D341Med (cell line): ENCODE measurements at regions not wholly inside any gene's neighbourhood (a gene's known extent, or its start where the extent isn't known, plus 50 kb on each side); places are given as distances from the start of the nearest gene placed in this dataset.
A peak's percentile ranks its signal among the peaks of the same experiment; 100 is the strongest.
"Not testable (repeated sequence)": the region's sequence is repeated elsewhere in the genome, so short reads cannot be mapped to it uniquely, and the experiment has no call there.

Source experiments
- DNase-seq: peaks from one replicate; pipeline ENCODE4 v3.0.0; 2012; ENCODE audit warnings: low spot score

GRCh38 chr5:18244309-18244708 lies 610.0 kb downstream of the TAF11L14 start:
- DNase-seq: no peak

GRCh38 chr5:18252559-18252958 lies 618.3 kb downstream of the TAF11L14 start:
- no peak for DNase-seq

DNA sequence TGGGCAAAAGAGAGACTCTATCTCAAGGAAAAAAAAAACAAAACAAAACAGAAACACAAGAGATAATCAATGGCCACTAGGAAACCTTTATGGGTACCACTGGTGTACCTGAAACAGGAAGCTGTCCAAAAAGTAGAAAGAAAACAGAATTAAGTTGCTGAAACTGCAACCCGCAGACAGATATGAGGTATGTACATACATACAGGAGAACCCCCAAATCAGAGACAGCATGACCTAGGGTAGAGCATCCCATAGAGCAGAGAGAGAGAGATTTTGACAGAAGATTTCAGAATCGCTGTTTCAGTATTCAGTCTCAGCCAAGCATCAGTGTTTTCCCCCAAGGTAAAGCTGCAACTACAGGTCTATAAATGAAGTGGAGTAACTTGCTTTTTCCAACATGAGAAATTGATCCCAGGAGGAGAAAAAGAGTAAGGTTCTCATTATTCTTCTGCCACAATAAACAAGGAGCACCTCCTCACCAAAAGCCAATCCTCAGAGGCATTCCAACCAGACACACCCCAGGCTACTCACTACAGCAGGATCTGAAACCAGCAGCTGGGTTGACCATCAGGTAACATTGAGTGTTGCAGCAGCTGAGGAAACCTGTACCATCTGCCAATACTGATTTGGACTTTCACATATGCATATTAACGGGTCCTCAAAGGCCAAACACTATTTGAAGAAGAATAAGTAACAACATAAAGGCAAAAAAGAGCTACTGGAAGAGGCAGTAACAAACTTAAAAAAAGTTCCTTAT lies 630.0 kb downstream of the TAF11L14 start:
- no peak for DNase-seq

DNA sequence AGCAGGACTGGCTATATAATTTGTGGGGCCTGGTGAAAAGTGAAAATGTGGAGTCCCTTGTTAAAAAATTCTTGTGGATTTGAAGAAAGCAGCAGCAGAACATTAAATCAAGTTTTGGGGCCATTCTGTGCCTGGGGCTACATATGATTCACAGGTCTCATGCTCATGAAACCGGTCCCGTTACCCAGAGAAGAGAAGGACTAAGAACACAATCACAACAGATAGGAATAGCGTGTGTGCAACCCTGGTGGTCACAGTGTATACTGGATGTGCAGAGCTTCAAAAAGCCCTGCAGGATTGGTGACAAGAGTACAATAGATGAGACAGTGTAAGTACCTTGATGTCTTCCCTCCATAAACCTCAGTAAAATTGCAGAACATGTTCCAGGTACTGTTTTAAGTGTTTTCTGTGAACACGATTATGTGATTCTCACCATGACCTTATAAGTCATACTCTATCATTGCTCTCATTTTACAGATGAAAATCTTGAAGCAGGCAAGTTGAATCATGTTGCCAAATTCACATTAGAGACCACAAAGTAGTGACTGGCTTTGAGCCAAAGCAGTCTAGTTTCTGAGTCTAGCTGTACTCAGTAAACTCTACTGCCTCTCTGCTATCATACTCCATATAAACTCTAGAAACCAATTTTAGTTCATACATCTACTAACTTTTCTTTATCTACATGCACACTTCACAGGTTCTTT lies 636.5 kb downstream of the TAF11L14 start:
- DNase-seq: no peak

DNA sequence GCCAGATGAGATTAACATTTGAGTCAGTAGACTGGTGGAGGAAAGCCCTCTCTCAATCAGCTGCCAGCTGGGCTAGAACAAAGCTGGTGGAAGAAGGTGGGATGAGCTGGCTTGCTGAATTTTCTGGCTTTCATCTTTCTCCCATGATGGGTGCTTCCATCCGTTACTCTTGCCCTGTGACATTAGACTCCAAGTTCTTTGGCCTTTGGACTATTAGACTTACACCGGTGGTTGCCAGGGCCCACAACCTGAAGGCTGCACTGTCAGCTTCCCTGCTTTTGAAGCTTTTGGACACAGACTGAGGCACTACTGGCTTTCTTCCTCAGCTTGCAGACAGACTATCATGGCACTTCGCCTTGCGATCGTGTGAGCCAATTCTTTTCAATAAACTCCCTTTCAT lies 642.7 kb downstream of the TAF11L14 start:
- no peak for DNase-seq

DNA sequence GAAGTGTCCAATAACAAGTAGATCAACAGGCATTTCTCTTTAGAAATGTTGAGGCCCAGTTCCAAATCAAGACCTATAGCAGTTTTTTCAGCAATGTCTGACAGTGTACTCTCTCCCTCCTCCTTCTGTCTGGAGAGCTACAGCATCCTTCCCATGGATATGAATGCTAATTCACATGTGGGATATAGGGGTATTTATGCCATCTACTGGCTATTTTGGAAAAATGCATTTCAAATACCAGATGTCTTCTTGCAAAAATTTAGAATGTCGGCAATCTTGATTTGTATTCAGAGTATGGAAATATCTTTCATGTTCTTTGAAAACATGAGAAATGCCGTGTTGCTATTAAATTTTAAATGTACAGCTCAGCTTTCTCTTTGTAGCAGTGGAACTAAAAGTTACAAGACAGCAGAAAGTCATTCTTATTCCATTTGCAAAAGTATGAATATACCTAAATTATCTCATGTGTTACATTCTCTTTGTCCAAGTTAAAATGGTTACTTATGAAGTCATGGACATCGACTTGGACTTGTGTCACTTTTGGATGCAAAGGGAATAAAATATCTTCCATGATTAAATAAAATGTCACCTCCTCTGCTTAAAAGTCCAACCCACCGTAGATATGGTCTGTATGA lies 647.8 kb downstream of the TAF11L14 start:
- peak; percentile 54 for DNase-seq

- DNase-seq: no peak
Measured at GRCh38 chr5:18285257-18285656, 651.0 kb downstream of the TAF11L14 start.

DNA sequence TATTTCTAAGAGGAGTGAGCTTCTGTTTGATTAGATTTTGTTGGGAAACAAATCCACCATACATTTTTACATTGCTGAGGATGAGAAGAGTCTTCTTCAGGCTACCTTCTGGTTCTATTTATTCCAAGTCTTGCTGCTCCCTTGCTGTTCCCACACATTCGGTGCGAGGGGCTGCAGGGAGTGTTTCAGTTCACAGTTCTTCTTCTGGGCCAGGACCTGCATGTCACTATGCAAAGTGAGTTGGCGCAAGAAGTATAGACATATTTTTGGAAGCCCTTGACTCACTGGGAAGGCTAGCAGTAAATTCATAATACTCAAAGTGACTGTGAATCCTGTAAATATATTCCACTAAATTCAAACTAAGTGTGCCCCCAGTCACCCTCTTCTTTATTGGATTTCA lies 657.9 kb downstream of the TAF11L14 start:
- DNase-seq: no peak

- DNase-seq: not testable (repeated sequence)
Measured at GRCh38 chr5:18295696-18296095, 661.4 kb downstream of the TAF11L14 start.

DNA sequence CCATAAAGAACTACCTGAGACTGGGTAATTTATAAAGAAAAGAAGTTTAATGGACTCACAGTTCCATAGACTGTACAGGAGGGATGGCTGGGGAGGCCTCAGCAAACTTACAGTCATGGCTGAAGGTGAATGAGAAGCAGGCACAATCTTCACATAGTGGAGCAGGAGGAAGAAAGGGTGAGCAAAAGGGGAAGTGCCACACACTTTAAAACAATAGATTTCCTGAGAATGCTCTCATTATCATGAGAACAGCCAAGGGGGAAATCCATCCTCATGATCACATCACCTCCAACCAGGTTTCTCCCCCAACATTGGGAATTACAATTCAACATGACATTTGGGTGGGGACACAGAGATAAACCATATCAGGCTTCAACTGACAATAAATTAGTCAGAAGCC lies 664.9 kb downstream of the TAF11L14 start:
- no peak for DNase-seq

GRCh38 chr5:18305288-18305924 lies 671.1 kb downstream of the TAF11L14 start:
- peak; percentile 50 for DNase-seq

DNA sequence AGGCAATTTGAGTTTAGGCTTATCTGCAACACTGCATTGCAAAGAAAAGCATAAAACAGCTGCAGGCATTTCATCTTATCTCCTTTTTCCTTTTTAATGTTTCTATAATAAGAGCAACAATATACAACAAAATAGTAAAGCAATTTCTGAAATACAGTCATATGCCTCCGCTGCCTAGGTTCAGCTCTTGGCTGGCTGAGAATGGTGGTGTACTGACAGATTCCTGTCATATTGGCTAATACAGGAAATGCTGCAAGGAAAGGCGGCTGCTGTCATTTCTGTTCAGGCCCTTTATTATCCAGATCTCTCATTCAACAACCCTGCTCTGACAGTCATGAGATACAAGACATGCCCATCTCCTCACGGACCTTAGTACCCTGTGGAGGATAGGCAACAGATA lies 677.0 kb downstream of the TAF11L14 start:
- DNase-seq: no peak

DNA sequence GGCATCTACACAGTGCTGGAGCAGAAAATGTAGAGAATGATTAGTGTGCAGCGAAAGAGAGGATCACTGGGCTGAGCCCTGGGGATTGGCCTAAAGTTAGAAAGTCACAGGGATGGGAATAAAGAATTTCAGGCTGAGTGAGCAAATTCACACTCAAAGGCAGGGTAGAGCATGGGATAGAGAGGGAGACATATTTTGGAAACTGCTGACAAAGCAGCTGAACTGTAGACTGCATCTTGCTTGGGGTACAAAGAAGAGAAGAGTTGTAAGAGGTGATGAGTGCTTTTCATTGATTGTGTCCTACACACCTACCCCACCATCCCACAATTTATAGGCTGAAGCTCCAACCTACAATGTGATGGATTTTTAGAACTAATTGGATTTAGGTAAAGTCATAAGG lies 677.8 kb downstream of the TAF11L14 start:
- no peak for DNase-seq

- no peak for DNase-seq
Measured at GRCh38 chr5:18314192-18314778, 680.0 kb downstream of the TAF11L14 start.

DNA sequence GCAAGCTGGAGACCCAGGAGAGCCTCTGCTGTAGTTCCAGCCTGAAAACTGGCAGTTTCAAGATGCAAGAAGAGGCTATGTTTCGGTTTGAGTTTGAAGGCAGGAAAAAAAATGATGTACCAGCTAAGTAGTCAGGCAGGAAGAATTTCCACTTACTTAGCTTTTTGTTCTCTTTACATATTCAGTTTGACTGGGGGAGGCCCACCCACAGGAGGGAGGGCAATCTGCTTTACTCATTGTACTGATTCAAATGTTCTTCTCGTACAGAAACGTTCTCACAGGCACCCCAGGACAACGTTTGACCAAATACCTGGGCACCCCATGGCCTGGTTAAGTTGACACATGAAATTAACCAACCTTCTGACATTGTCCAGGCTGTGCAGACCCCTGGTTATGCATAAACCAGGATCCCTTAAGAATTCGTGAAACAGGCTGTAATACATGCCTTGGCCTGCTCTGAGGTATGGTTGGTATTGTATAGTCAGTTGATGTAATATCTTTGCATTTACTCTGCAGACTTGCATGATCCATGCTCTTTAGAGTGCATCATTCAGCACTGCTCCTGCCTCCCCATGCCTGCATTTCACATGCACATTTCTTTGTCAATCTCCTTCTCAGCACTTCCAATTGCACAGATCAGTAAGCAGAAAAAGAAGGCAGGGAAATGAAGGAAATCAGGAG lies 687.1 kb downstream of the TAF11L14 start:
- no peak for DNase-seq

DNA sequence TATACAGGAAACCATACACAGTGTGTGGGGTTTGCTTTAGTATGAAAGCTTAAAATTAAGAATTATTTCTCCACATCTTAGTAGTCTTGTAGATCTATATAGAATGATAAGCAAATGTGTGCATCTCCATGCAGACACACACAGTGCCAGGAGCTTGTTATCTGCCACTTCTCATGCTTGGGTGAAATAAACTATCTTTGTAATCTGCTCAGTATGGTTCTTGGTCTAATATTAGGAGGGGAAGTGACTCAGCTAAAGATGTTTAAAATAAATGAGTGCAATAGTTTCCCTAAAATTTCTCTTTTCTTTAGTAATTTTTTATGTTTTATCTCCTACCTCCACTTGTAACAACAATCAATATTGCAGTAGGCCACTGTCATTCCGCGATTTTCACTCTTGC lies 689.6 kb downstream of the TAF11L14 start:
- no peak for DNase-seq

- DNase-seq: no peak
Measured at GRCh38 chr5:18325431-18325830, 691.2 kb downstream of the TAF11L14 start.

GRCh38 chr5:18329328-18329727 lies 695.1 kb downstream of the TAF11L14 start:
- DNase-seq: no peak

DNA sequence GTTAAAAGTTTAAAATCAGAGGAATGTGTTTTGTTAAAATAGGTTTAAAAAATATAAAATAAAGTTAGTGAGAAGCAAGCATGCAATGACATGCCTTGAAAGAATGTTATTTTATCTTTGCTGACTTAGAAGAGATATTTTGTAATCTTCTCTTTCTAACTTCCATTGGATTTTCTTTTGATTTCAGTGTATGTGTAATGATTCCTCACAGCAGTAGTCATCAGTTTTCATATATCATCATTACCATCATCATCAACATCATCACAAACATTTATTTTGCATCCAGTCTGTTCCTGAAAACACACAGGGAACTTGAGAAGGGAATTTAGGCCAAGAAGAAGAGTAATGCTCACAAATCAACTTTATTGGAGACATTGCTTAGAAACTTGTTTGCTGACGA lies 699.6 kb downstream of the TAF11L14 start:
- no peak for DNase-seq

DNA sequence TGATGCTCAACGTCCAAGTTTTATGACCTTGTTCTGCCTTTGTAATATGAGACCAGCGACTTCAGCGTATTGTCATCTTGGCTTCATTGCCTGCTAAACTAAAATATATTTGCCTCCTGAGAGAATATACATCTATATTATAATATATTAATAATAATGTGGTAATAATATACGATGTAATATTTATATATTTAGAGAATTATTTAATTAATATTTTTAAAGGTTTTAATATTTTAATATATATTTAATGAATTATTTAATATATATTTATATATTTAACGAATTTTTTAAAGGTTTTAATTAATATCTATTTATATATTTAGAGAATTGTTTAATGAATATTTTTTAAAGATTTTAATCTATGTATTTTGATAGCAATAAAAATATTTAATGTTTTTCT lies 700.7 kb downstream of the TAF11L14 start:
- no peak for DNase-seq

GRCh38 chr5:18354828-18355227 lies 720.6 kb downstream of the TAF11L14 start:
- no peak for DNase-seq

DNA sequence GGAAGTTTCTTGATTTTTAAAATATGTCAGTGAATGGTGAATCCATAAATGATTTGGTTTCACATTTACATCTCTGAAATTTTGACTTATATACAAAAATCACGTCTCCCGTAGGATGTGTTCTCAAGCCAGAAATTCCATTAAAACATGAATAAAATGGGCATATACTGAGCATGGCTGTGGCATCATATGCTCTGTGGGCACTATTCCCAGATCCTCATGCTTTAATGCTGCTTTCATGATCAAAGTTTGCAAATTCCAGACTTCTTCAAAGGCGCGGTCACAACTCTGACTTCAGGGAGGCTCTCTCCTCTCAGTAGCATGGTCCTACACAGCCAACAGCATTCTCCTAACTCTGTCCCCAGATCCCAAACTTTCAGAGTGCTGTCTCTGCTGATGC lies 723.2 kb downstream of the TAF11L14 start:
- DNase-seq: no peak
